ENCODE measurements at regions not wholly inside any gene's neighbourhood (a gene's known extent, or its start where the extent isn't known, plus 50 kb on each side); places are given as distances from the start of the nearest gene placed in this dataset.

DNA sequence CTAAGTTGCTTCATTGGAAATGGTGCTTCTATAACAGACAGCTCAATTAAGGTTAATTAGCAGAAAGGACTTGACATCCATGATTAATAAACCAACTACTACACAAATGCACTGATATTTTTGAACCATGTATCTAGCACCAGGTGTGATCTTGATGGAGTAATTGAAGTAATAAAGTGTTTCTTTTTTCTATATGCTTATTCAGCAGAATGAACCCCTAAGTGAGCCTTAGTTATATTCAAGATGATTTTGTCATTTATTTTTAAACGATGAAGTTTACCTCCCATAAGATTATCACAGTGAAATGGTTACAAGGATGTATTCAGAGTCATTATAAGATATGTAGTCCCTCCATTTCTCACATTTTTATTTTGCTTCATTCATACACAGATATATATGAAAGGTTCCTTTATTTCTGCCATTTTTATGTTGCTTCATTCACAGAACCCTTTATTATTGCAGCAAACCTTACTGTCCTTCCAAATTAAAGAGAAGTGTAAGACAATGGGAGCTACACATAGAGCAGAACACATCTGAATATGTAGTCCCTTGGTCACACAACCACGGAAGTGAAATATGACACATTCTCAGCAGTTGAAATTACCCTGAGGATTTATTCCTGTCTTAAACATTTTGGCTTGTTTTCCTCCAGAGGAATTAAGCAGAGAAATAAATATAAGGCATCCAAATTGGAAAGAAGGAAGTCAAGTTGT is 295.0 kb downstream of the RAP2B start:
- DNase-seq (ENCODE audit: extremely low spot score, unreplicated experiment), result no peak
- TF ChIP-seq CTCF (IDR thresholded peaks at IDR 0.05), result no peak
- Mint-ChIP-seq H3K27me3 (ENCODE audit: unreplicated experiment) (peaks cover 3% of the 10 kb centered on the region), H3K4me3 (ENCODE audit: unreplicated experiment) (no peak overlapping the region), H3K36me3 (ENCODE audit: unreplicated experiment) (no peaks in the 10 kb centered on the region), H3K27ac (ENCODE audit: unreplicated experiment) (no peak overlapping the region), H3K9me3 (ENCODE audit: unreplicated experiment) (no peaks in the 10 kb centered on the region), H3K4me1 (ENCODE audit: unreplicated experiment) (no peaks in the 10 kb centered on the region)

GRCh38 chr3:153458881-153459280 is 296.9 kb downstream of the RAP2B start:
- peaks cover 3% of the 10 kb centered on the region for H3K27me3 Mint-ChIP-seq (ENCODE audit: unreplicated experiment)
- DNase-seq (ENCODE audit: extremely low spot score, unreplicated experiment), result no peak
- no peaks in the 10 kb centered on the region for H3K9me3 Mint-ChIP-seq (ENCODE audit: unreplicated experiment)
- H3K4me1 Mint-ChIP-seq (ENCODE audit: unreplicated experiment), result no peaks in the 10 kb centered on the region
- H3K36me3 Mint-ChIP-seq (ENCODE audit: unreplicated experiment), result no peaks in the 10 kb centered on the region
- H3K4me3 Mint-ChIP-seq (ENCODE audit: unreplicated experiment), result no peak overlapping the region
- TF ChIP-seq CTCF (IDR thresholded peaks at IDR 0.05), result no peak
- no peak overlapping the region for H3K27ac Mint-ChIP-seq (ENCODE audit: unreplicated experiment)

DNA sequence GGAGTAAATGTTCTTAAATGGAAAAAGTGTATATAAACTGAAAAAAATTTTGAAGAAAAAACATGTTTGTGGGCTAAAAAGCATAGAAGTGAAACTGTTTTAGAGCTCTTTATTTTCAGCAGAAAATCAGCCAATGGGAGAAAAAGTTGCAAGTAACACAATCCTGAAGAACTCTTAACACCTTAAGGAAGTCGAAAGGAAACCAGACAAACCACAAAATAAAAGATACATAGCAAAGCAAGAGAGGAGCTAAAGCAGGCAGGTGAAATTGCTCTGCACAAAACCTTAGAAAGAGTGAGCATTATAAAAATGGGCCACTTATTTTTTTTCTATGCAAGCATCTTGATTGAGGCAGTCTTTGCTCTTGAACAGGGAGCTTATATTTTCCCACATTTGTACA is 300.5 kb downstream of the RAP2B start:
- Mint-ChIP-seq H3K9me3 (ENCODE audit: unreplicated experiment) (no peaks in the 10 kb centered on the region), H3K36me3 (ENCODE audit: unreplicated experiment) (no peaks in the 10 kb centered on the region), H3K4me3 (ENCODE audit: unreplicated experiment) (no peak overlapping the region), H3K4me1 (ENCODE audit: unreplicated experiment) (no peaks in the 10 kb centered on the region), H3K27ac (ENCODE audit: unreplicated experiment) (no peak overlapping the region), H3K27me3 (ENCODE audit: unreplicated experiment) (peaks cover 21% of the 10 kb centered on the region)
- DNase-seq (ENCODE audit: extremely low spot score, unreplicated experiment), result no peak
- TF ChIP-seq CTCF (IDR thresholded peaks at IDR 0.05), result no peak

GRCh38 chr3:153463895-153464294 is 301.9 kb downstream of the RAP2B start:
- Mint-ChIP-seq H3K4me1 (ENCODE audit: unreplicated experiment) (no peaks in the 10 kb centered on the region), H3K27me3 (ENCODE audit: unreplicated experiment) (peaks cover 21% of the 10 kb centered on the region), H3K9me3 (ENCODE audit: unreplicated experiment) (no peaks in the 10 kb centered on the region), H3K27ac (ENCODE audit: unreplicated experiment) (no peak overlapping the region), H3K36me3 (ENCODE audit: unreplicated experiment) (no peaks in the 10 kb centered on the region), H3K4me3 (ENCODE audit: unreplicated experiment) (no peak overlapping the region)
- no peak for TF ChIP-seq CTCF (IDR thresholded peaks at IDR 0.05)
- no peak for DNase-seq (ENCODE audit: extremely low spot score, unreplicated experiment)

GRCh38 chr3:153469162-153469561 is 307.1 kb downstream of the RAP2B start:
- DNase-seq (ENCODE audit: extremely low spot score, unreplicated experiment), result no peak
- no peak for TF ChIP-seq CTCF (IDR thresholded peaks at IDR 0.05)
- no peaks in the 10 kb centered on the region for H3K4me1 Mint-ChIP-seq (ENCODE audit: unreplicated experiment)
- no peak overlapping the region for H3K4me3 Mint-ChIP-seq (ENCODE audit: unreplicated experiment)
- H3K27ac Mint-ChIP-seq (ENCODE audit: unreplicated experiment), result no peak overlapping the region
- peaks cover 2% of the 10 kb centered on the region for H3K9me3 Mint-ChIP-seq (ENCODE audit: unreplicated experiment)
- peaks cover 21% of the 10 kb centered on the region for H3K27me3 Mint-ChIP-seq (ENCODE audit: unreplicated experiment)
- no peaks in the 10 kb centered on the region for H3K36me3 Mint-ChIP-seq (ENCODE audit: unreplicated experiment)
